ENCODE measurements at regions not wholly inside any gene's neighbourhood (a gene's known extent, or its start where the extent isn't known, plus 50 kb on each side); places are given as distances from the start of the nearest gene placed in this dataset.

GRCh38 chr6:94050515-94050914 is 631.2 kb upstream of the EPHA7 start:
- Histone ChIP-seq H3K27me3 (ENCODE audit: control insufficient read depth, insufficient read depth, low read length) (no peaks in the 10 kb centered on the region), H3K36me3 (ENCODE audit: control insufficient read depth, insufficient read depth, low read length) (no peaks in the 10 kb centered on the region), H3K4me3 (ENCODE audit: low read depth, low read length) (no peak overlapping the region)
- TF ChIP-seq, protein P1, sequence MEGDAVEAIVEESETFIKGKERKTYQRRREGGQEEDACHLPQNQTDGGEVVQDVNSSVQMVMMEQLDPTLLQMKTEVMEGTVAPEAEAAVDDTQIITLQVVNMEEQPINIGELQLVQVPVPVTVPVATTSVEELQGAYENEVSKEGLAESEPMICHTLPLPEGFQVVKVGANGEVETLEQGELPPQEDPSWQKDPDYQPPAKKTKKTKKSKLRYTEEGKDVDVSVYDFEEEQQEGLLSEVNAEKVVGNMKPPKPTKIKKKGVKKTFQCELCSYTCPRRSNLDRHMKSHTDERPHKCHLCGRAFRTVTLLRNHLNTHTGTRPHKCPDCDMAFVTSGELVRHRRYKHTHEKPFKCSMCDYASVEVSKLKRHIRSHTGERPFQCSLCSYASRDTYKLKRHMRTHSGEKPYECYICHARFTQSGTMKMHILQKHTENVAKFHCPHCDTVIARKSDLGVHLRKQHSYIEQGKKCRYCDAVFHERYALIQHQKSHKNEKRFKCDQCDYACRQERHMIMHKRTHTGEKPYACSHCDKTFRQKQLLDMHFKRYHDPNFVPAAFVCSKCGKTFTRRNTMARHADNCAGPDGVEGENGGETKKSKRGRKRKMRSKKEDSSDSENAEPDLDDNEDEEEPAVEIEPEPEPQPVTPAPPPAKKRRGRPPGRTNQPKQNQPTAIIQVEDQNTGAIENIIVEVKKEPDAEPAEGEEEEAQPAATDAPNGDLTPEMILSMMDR (IDR thresholded peaks at IDR 0.05; ENCODE audit: insufficient read depth, low read length, poor library complexity, severe bottlenecking): no peak
- DNase-seq (ENCODE audit: low read depth): no peak

DNA sequence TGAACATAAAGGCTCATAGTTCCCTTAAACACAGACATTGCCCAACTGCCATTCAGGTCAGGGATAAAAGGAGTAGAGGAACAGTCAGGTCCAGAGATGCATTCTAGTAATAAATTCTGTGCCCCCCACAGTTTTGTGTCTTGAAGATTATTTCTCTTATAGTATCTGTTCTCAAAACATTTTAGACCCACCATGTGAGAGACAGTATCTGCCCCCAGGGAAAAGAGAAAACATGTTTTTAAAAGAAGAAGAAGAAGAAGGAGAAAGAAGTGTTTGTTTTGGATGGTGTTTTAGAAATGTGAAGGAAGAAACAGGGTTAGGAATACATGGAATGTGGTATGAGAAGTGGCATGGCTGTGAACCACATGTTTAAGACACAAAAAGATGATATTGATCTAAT is 629.6 kb upstream of the EPHA7 start:
- Histone ChIP-seq H3K27me3 (ENCODE audit: control insufficient read depth, insufficient read depth, low read length) (no peaks in the 10 kb centered on the region), H3K36me3 (ENCODE audit: control insufficient read depth, insufficient read depth, low read length) (no peaks in the 10 kb centered on the region), H3K4me3 (ENCODE audit: low read depth, low read length) (no peak overlapping the region)
- TF ChIP-seq, protein P1 (IDR thresholded peaks at IDR 0.05; ENCODE audit: insufficient read depth, low read length, poor library complexity, severe bottlenecking): no peak
- no peak for DNase-seq (ENCODE audit: low read depth)

DNA sequence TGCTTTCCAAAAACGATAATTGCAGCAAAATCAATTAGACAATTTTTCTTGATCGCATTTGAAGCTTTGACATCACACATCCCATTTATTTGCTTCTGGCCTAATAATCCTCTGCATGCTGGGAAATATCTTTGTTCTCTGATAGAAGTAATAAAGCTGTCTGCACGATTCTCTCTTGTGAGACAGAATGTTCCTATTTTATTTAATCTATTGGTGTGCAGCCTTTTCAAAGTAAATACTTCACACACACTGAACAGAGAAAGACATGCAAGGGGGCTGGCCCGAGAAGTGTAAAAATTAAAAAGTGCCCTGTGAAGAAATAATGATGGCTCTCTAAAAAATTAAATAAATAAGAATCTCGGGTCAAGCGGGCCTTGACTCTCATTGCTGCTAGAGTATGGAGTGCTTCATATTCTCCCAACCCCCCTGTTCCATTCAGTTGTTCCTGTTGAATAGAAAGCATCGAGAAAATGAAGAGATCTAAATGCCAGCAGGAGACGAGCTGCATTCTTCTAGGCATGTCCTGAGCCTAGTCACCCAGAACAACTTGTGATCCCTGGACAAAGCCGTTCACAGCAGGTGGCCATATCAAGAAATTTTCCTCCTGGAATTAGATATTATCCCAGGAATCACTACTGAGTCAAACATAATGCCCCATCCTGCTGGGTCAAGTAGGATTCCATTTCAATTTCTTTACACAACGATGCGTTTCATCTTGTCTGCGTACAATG is 625.9 kb upstream of the EPHA7 start:
- TF ChIP-seq, protein P1 (IDR thresholded peaks at IDR 0.05; ENCODE audit: insufficient read depth, low read length, poor library complexity, severe bottlenecking): no peak
- Histone ChIP-seq H3K36me3 (ENCODE audit: control insufficient read depth, insufficient read depth, low read length) (no peaks in the 10 kb centered on the region), H3K27me3 (ENCODE audit: control insufficient read depth, insufficient read depth, low read length) (no peaks in the 10 kb centered on the region), H3K4me3 (ENCODE audit: low read depth, low read length) (no peak overlapping the region)
- DNase-seq (ENCODE audit: low read depth): no peak

- H3K36me3 ChIP-seq (ENCODE audit: control insufficient read depth, insufficient read depth, low read length): no peaks in the 10 kb centered on the region
- no peaks in the 10 kb centered on the region for H3K27me3 ChIP-seq (ENCODE audit: control insufficient read depth, insufficient read depth, low read length)
- no peak overlapping the region for H3K4me3 ChIP-seq (ENCODE audit: low read depth, low read length)
- no peak for DNase-seq (ENCODE audit: low read depth)
- TF ChIP-seq, protein P1 (IDR thresholded peaks at IDR 0.05; ENCODE audit: insufficient read depth, low read length, poor library complexity, severe bottlenecking): no peak
Measured at GRCh38 chr6:94041945-94042709, 622.8 kb upstream of the EPHA7 start.

DNA sequence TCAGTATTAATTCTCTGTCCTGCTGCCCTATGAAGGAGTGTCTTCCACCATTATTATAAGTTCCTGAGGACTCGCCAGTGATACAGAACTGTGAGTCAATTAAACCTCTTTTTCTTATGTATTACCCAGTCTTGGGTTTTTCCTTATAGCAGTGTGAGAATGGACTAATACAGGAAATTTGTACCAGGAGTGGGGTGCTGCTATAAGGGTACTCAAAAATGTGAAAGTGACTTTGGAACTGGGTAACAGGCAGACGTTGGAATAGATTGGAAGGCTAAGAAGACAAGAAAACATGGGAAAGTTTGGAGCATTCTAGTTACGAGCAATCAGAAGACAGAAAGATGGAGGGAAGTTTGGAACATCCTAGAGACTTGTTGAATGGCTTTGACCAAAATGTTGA is 616.7 kb upstream of the EPHA7 start:
- Histone ChIP-seq H3K36me3 (ENCODE audit: control insufficient read depth, insufficient read depth, low read length) (no peaks in the 10 kb centered on the region), H3K27me3 (ENCODE audit: control insufficient read depth, insufficient read depth, low read length) (no peaks in the 10 kb centered on the region), H3K4me3 (ENCODE audit: low read depth, low read length) (no peak overlapping the region)
- TF ChIP-seq, protein P1 (IDR thresholded peaks at IDR 0.05; ENCODE audit: insufficient read depth, low read length, poor library complexity, severe bottlenecking): no peak
- DNase-seq (ENCODE audit: low read depth): no peak

All from kidney epithelial cell (primary cell).